HCT116 (cell line): ENCODE measurements at regions not wholly inside any gene's neighbourhood (a gene's known extent, or its start where the extent isn't known, plus 50 kb on each side); places are given as distances from the start of the nearest gene placed in this dataset.

Experiments
- ATAC-seq: fragments of 200-7000 bp; cut with Tn5 transposase; 2 replicates; pipeline ENCODE4 v1.9.1; 2020; ENCODE audit warnings: mild to moderate bottlenecking, moderate library complexity
- BruUV-seq: library from RNA; stranded (reverse); fragments of 400-500 nt; replicated peaks from 2 replicates; lab custom pipeline; 2021; lab: Mats Ljungman, UMichigan
- CTCF ChIA-PET: fragments of 300-600 bp; sonication (Branson Sonifier 250); formaldehyde crosslinking; loops from one replicate; lab custom pipeline; 2021; ENCODE audit warnings: antibody characterized with exemption; lab: Charles Lee
- POLR2A ChIA-PET: fragments of 300-600, 350-600 bp; sonication (Branson Sonifier 250); formaldehyde crosslinking; loops from one replicate; lab custom pipeline; 2021; ENCODE audit warnings: antibody characterized with exemption; lab: Charles Lee
- RAD21 ChIA-PET, 2 experiments: fragments of 300-600 bp; sonication (Branson Sonifier 250); formaldehyde crosslinking; loops; one replicate each; lab custom pipeline; 2023; ENCODE audit warnings: low total read pairs in 2 of 2; ENCODE audit not compliant: uncharacterized antibody in 2 of 2, unreplicated experiment in 2 of 2, low non-redundant PET in 1 of 2; lab: Charles Lee
- DNase-seq: peaks from one replicate; pipeline ENCODE4 v3.0.0-alpha.2; 2010; ENCODE audit warnings: low read depth, low spot score
- H2AFZ ChIP-seq: fragments of 200-600 bp; shearing (Covaris generic), sonication (generic); 2 replicates; pipeline ENCODE4 v1.6.1; 2017; ENCODE audit warnings: low read depth, mixed run types, mixed read lengths, antibody characterized with exemption, low read length; ENCODE audit not compliant: poor library complexity, severe bottlenecking
- H3K27ac ChIP-seq: 2 replicates; pipeline ENCODE4 v1.5.1; 2012; ENCODE audit warnings: low read depth, low read length
- H3K27me3 ChIP-seq: fragments of 200-600 bp; sonication (generic); 2 replicates; pipeline ENCODE4 v1.6.1; 2016; ENCODE audit warnings: mixed run types, low read length, mixed read lengths; ENCODE audit not compliant: insufficient read depth
- H3K36me3 ChIP-seq, 2 experiments: fragments of 200-500 bp in 1 of 2; fragments of 200-600 bp in 1 of 2; sonication (Bioruptor generic) in 1 of 2; sonication (generic) in 1 of 2; 2 replicates each; pipeline versions ENCODE4 v1.5.1 to v1.6.1; 2014 to 2016; ENCODE audit warnings: low read length in 2 of 2, inconsistent platforms in 1 of 2, mixed read lengths in 1 of 2, mixed run types in 1 of 2; ENCODE audit not compliant: insufficient read depth in 2 of 2, control insufficient read depth in 1 of 2
- H3K4me1 ChIP-seq, 2 experiments: fragments of 200-600 bp in 1 of 2; sonication (generic) in 1 of 2; 2 replicates each; pipeline versions ENCODE4 v1.5.1 to v1.6.1; 2012 to 2017; ENCODE audit warnings: low read length in 2 of 2, inconsistent platforms in 1 of 2, mild to moderate bottlenecking in 1 of 2, mixed read lengths in 1 of 2, mixed run types in 1 of 2, moderate library complexity in 1 of 2; ENCODE audit not compliant: insufficient read depth in 2 of 2, control insufficient read depth in 1 of 2
- H3K4me2 ChIP-seq: fragments of 200-600 bp; sonication (generic); 2 replicates; pipeline ENCODE4 v1.6.1; 2017; ENCODE audit warnings: mixed run types, low read length, mixed read lengths
- H3K4me3 ChIP-seq, 2 experiments: fragments of 200-600 bp in 1 of 2; sonication (generic) in 1 of 2; replicated peaks in 1 of 2; 2 replicates each; pipeline ENCODE4 v1.5.1; 2011 to 2016; ENCODE audit warnings: low read length in 2 of 2, control low read depth in 1 of 2, low read depth in 1 of 2, mild to moderate bottlenecking in 1 of 2, mixed read lengths in 1 of 2, mixed run types in 1 of 2
- H3K79me2 ChIP-seq: fragments of 200-600 bp; sonication (generic); 2 replicates; pipeline ENCODE4 v1.6.1; 2017; ENCODE audit warnings: mild to moderate bottlenecking, mixed run types, low read length, moderate library complexity, mixed read lengths; ENCODE audit not compliant: insufficient read depth
- H3K9ac ChIP-seq: fragments of 200-600 bp; sonication (generic); 2 replicates; pipeline ENCODE4 v1.6.1; 2016; ENCODE audit warnings: low read length, mixed read lengths
- H3K9me2 ChIP-seq: fragments of 200-600 bp; sonication (generic), shearing (Covaris generic); 2 replicates; pipeline ENCODE4 v1.6.1; 2017; ENCODE audit warnings: mixed run types, mild to moderate bottlenecking, moderate library complexity; ENCODE audit not compliant: insufficient read depth
- H3K9me3 ChIP-seq, 2 experiments: fragments of 200-500 bp in 1 of 2; fragments of 200-600 bp in 1 of 2; sonication (Bioruptor generic) in 1 of 2; sonication (generic) in 1 of 2; 2 replicates each; pipeline ENCODE4 v1.6.1; 2014 to 2017; ENCODE audit warnings: low read length in 2 of 2, mixed read lengths in 2 of 2, inconsistent platforms in 1 of 2, low read depth in 1 of 2, mild to moderate bottlenecking in 1 of 2, mixed run types in 1 of 2, moderate library complexity in 1 of 2; ENCODE audit not compliant: control insufficient read depth in 1 of 2, insufficient read depth in 1 of 2
- H4K20me1 ChIP-seq: fragments of 200-600 bp; sonication (generic), shearing (Covaris generic); 2 replicates; pipeline ENCODE4 v1.6.1; 2017; ENCODE audit warnings: mixed run types, mild to moderate bottlenecking, moderate library complexity; ENCODE audit not compliant: insufficient read depth
- CBX3 ChIP-seq: IDR thresholded peaks from 2 replicates; pipeline ENCODE4 v1.6.1; 2012; ENCODE audit warnings: low read depth
- EGR1 ChIP-seq: IDR thresholded peaks from 2 replicates; pipeline ENCODE4 v1.6.1; 2012; ENCODE audit warnings: low read depth
- ELF1 ChIP-seq: IDR thresholded peaks from 2 replicates; pipeline ENCODE4 v1.6.1; 2012; ENCODE audit warnings: low read depth, borderline replicate concordance
- EZH2 ChIP-seq: fragments of 200-600 bp; sonication (generic); IDR thresholded peaks from 2 replicates; pipeline ENCODE4 v1.6.1; 2017; ENCODE audit warnings: antibody characterized with exemption, mixed run types
- EZH2phosphoT487 ChIP-seq: fragments of 200-600 bp; IDR thresholded peaks from 2 replicates; pipeline ENCODE4 v1.6.1; 2018; ENCODE audit warnings: antibody characterized with exemption, borderline replicate concordance
- JUND ChIP-seq: IDR thresholded peaks from 2 replicates; pipeline ENCODE4 v1.6.1; 2012
- POLR2A ChIP-seq: IDR thresholded peaks from 2 replicates; pipeline ENCODE4 v1.7.0; 2011; ENCODE audit warnings: borderline replicate concordance; ENCODE audit not compliant: insufficient read depth, insufficient read length; ENCODE audit errors: extremely low read depth
- POLR2AphosphoS5 ChIP-seq: IDR thresholded peaks from 2 replicates; pipeline ENCODE4 v1.6.1; 2011; ENCODE audit warnings: mild to moderate bottlenecking, low read depth, low read length, moderate library complexity
- RAD21 ChIP-seq: IDR thresholded peaks from 2 replicates; pipeline ENCODE4 v1.6.1; 2012; ENCODE audit warnings: low read depth, mild to moderate bottlenecking
- SIN3A ChIP-seq: IDR thresholded peaks from 2 replicates; pipeline ENCODE4 v1.6.1; 2012; ENCODE audit warnings: low read depth
- SP1 ChIP-seq: IDR thresholded peaks from 2 replicates; pipeline ENCODE4 v1.6.1; 2012; ENCODE audit warnings: low read depth
- SRF ChIP-seq: IDR thresholded peaks from 2 replicates; pipeline ENCODE4 v1.6.1; 2012; ENCODE audit warnings: low read depth
- TCF7L2 ChIP-seq: IDR thresholded peaks from 2 replicates; pipeline ENCODE4 v1.7.0; 2011; ENCODE audit warnings: borderline replicate concordance, inconsistent platforms; ENCODE audit not compliant: insufficient read depth, insufficient read length; ENCODE audit errors: extremely low read depth
- YY1 ChIP-seq: IDR thresholded peaks from 2 replicates; pipeline ENCODE4 v1.6.1; 2011; ENCODE audit warnings: low read length, low read depth, moderate library complexity, mild to moderate bottlenecking; ENCODE audit not compliant: insufficient replicate concordance; ENCODE audit errors: extremely low read depth
- ZFX ChIP-seq: fragments of 450-650 bp; IDR thresholded peaks from 2 replicates; pipeline ENCODE4 v1.6.1; 2017
- ZNF274 ChIP-seq: fragments of 200-500 bp; sonication (Bioruptor generic); IDR thresholded peaks from 2 replicates; pipeline ENCODE4 v1.6.1; 2014; ENCODE audit warnings: mild to moderate bottlenecking, low read depth, low read length, inconsistent platforms
- intact Hi-C: fragments of 100-400 bp; cut with micrococcal nuclease; formaldehyde crosslinking; loops from 2 replicates; pipeline ENCODE4 v1.10.0; 2022
- TF ChIP-seq, protein P1 (sequence below): IDR thresholded peaks from 2 replicates; pipeline ENCODE4 v1.6.1; 2012
- TF ChIP-seq, protein P2 (sequence below): IDR thresholded peaks from 2 replicates; pipeline ENCODE4 v1.6.1; 2012; ENCODE audit warnings: low read depth

DNA sequence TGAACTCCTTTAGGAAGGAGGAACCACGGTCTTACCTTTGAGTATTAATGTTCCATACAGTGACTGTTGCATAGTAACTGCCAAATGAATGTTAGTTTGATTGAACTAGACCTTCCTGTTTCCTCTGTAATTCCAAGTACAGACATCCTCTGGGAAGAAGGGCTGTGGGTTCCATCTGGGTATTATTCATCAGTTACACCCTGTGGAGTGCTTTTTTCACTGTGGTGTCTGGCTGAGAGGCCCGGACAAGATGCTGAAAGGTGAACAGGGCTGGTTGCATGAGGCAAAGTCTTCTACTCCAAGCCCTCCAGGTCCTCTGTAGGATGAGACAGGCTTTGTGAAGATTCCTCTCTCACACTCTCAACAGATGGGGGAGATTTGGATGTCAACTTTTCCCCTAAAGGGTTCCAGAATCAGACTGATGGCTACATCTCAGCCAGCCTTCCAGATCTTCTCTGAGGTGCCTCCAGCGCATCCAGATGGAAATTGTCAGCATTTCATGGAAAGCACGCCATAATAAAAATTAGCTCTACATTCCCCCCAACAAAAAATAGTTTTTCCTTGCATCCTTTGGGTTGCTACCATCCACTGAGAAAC, 230.9 kb downstream of the GAS1 start:
- DNase-seq = no peak

More for the DNA sequence above, 230.9 kb downstream of the GAS1 start:
- no peaks in the 10 kb centered on the region for H3K9me2 ChIP-seq
- POLR2A ChIA-PET = no interaction called here
- no peak overlapping the region for H3K27ac ChIP-seq
- no peak overlapping the region for H3K4me2 ChIP-seq
- CTCF ChIA-PET = no interaction called here
- no peak for ATAC-seq
- no peak overlapping the region for H3K4me3 ChIP-seq
- BruUV-seq = no TSS peak
- H4K20me1 ChIP-seq = no peaks in the 10 kb centered on the region
- TF ChIP-seq ZNF274 (no peak), SP1 (no peak), CBX3 (no peak), JUND (no peak), ELF1 (no peak), SRF (no peak), TCF7L2 (no peak), EZH2phosphoT487 (no peak), EGR1 (no peak), RAD21 (no peak), POLR2AphosphoS5 (no peak), YY1 (no peak), SIN3A (no peak), EZH2 (no peak), ZFX (no peak), POLR2A (no peak)
- TF ChIP-seq, protein P1, sequence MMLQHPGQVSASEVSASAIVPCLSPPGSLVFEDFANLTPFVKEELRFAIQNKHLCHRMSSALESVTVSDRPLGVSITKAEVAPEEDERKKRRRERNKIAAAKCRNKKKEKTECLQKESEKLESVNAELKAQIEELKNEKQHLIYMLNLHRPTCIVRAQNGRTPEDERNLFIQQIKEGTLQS = no peak
- TF ChIP-seq, protein P2, sequence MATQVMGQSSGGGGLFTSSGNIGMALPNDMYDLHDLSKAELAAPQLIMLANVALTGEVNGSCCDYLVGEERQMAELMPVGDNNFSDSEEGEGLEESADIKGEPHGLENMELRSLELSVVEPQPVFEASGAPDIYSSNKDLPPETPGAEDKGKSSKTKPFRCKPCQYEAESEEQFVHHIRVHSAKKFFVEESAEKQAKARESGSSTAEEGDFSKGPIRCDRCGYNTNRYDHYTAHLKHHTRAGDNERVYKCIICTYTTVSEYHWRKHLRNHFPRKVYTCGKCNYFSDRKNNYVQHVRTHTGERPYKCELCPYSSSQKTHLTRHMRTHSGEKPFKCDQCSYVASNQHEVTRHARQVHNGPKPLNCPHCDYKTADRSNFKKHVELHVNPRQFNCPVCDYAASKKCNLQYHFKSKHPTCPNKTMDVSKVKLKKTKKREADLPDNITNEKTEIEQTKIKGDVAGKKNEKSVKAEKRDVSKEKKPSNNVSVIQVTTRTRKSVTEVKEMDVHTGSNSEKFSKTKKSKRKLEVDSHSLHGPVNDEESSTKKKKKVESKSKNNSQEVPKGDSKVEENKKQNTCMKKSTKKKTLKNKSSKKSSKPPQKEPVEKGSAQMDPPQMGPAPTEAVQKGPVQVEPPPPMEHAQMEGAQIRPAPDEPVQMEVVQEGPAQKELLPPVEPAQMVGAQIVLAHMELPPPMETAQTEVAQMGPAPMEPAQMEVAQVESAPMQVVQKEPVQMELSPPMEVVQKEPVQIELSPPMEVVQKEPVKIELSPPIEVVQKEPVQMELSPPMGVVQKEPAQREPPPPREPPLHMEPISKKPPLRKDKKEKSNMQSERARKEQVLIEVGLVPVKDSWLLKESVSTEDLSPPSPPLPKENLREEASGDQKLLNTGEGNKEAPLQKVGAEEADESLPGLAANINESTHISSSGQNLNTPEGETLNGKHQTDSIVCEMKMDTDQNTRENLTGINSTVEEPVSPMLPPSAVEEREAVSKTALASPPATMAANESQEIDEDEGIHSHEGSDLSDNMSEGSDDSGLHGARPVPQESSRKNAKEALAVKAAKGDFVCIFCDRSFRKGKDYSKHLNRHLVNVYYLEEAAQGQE = no peak
- TF ChIP-seq, all 23 proteins: peak for 0
- no peaks in the 10 kb centered on the region for H3K36me3 ChIP-seq
- H3K27me3 ChIP-seq = peaks cover 69% of the 10 kb centered on the region
- H3K9me3 ChIP-seq = no peaks in the 10 kb centered on the region
- no peak overlapping the region for H3K9ac ChIP-seq
- no peak overlapping the region for H2AFZ ChIP-seq
- H3K79me2 ChIP-seq = no peaks in the 10 kb centered on the region
- RAD21 ChIA-PET = no interaction called here
- intact Hi-C loops = no loop called here
- peaks cover 0 to 5% of the 10 kb centered on the region in 2 experiments; a peak in 1 of 4 replicates for H3K4me1 ChIP-seq
